GM18505 (cell line): ENCODE measurements at regions not wholly inside any gene's neighbourhood (a gene's known extent, or its start where the extent isn't known, plus 50 kb on each side); places are given as distances from the start of the nearest gene placed in this dataset.

ENCODE experiments used
- ATAC-seq: cut with Tn5 transposase; IDR thresholded peaks from one replicate; pipeline ENCODE4 v1.9.1; 2021; ENCODE audit not compliant: unreplicated experiment
- POLR2A ChIP-seq: IDR thresholded peaks from 4 replicates; pipeline ENCODE4 v1.6.1; 2011; ENCODE audit warnings: borderline replicate concordance; ENCODE audit not compliant: insufficient read depth, insufficient read length; ENCODE audit errors: extremely low read depth

DNA sequence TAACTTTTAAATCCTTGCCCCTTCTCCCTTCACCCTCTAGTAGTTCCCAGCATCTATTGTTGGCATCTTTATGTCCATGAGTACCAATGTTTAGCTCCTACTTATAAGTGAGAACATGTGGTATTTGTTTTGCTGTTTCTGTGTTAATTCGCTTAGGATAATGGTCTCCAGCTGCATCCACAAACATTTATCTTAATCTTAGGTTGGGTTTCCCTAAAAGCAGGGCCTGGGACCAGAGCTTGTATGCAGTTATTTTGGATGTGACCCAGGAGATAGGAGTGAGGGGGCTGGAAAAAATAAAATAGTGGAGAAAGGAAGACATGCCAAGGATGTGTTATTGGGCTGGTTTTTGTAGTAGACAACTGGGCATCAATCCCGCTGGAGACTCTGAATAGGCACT lies 571.8 kb downstream of the CCSER2 start:
- ATAC-seq, result no peak
- no peak for TF ChIP-seq POLR2A

DNA sequence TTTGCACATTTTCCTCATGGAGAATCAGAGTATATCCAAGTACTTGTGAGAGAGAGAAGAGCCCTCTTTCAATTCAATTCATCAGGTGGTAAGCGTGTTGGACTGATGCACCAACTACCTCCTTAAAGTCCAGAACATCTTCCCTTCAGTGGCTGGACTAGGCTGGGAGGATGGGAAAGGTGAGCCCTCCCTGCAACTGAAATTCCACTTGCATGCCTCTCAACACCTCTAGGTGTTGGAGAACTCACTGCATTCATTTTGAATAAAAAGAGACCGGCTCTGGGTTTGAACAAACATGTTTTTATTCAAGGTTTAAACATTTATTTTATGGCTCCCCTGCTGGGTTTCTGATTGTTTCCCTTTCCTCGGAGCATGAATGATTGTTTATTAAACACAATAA lies 573.5 kb downstream of the CCSER2 start:
- TF ChIP-seq POLR2A, result no peak
- ATAC-seq, result no peak

DNA sequence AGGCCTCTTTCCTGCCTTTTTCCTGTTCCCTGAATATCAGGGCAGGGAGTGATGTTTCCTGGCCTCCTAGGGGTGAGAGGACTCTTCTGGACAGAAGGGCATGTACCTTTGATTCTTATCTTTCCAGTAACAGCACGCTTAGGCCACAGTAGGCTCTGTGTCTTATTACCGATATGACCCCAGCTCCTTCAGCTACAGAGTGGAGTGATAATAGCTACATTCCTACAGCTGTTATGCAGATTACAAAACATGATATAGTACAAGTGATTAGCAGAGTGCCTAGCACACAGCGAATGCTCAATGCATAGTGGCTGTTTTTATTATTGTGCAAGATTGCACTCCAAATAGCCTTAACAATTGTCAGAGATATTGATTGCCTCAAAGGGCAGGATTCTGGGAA lies 574.2 kb downstream of the CCSER2 start:
- ATAC-seq, result no peak
- no peak for TF ChIP-seq POLR2A

DNA sequence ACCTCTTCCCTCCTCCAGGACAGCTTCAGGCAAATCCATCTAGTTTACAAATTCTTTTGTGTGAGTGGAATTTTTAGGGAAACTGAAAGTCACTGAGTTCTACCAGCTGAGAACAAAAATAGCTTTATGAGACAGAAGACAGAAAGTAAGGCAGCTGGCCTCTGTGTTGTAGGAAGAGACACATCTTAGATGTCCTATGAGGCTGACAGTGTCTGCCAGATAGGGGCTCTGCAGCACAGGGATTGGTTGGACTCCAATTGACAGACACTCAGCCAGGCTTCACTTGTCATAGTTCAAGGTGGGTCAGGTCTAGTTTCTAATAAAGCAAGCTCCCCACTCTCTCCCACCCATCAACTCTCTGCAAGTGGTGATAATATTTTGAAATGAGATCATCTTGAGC lies 574.9 kb downstream of the CCSER2 start:
- no peak for TF ChIP-seq POLR2A

DNA sequence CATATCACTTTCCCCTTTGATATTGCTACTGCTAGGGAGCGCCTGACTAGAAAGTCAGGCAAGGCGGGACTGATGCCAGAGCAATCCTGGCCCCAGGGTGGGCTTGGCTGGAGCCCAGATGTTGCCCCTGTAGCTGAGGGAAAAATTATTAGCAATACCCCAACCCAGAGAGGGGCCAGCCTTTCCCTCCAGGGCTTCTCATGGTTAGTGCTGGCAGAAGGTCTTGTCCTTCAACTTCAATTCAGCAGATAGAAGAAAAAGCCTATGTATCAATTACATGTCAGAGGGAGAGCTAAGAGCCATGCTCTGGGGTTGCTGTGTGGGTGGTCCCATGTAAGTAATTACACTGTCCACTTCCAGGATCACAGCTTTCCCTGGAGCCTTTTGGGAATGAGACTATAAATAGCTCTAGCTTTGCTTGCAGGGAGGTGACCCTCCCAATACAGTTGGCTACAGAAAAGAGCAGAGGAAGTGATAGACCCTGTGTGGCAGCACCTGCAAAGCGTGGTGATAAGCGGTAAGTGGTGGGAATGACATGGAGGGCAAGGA lies 579.1 kb downstream of the CCSER2 start:
- TF ChIP-seq POLR2A, result no peak
- no peak for ATAC-seq

More for the DNA sequence above, 574.9 kb downstream of the CCSER2 start:
- ATAC-seq, result no peak

DNA sequence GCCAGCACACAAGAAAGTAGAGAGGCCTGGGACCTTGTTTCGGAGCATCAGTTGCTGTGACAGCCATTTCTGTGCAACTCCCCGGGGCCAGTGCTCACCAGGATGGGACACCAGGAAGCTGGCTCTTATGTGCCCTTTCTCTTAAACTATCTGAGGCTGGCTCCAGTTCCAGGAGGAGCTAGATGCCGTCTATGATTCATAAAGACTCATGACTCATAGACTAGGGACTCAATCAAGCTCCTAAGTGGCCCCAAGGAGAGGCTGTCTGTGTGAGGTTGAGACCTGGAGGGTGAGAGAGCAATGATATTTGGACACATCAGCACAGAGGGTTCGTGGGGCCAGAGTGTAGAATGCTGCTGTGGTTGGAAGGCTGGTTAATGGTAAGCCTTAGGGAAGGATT lies 580.1 kb downstream of the CCSER2 start:
- no peak for TF ChIP-seq POLR2A
- ATAC-seq, result no peak

DNA sequence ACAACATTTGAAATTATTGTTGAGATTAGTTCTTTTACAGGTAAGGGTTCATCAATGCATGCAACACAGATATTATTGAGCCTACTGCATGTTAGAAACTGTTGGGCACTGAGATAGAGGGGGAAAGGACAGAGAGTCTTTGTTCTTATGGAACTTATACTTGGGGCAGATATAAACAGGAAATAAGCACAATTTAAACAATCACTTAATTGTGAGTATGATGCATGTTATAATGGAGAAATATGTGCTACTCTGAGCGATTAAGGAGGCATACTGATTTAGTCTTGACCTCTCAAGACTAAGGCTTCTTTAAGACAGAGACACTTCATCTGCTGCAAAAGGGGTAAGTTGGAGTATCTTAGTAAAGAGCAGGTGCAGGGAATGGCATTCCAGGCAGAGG lies 593.3 kb downstream of the CCSER2 start:
- ATAC-seq, result no peak
- TF ChIP-seq POLR2A, result no peak

DNA sequence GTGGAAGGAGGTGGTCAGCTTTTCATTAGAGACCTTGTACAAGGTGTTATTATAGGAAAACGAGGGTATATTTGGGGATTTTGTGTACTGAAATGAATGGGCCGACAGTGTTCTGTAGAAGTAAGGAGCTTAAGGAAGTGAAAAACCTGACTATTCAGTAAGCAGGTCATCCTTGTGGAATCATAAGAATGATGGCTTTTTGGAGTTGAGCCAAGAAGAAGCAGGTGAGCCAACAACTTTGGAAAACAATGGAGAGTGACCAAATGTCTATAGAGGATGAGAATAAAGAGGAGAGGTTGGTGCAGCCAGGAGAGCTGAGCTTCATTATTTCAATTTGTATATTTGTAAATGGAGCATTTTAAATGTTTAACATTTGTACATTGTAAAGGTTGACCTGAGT lies 595.7 kb downstream of the CCSER2 start:
- no peak for TF ChIP-seq POLR2A
- ATAC-seq, result no peak

DNA sequence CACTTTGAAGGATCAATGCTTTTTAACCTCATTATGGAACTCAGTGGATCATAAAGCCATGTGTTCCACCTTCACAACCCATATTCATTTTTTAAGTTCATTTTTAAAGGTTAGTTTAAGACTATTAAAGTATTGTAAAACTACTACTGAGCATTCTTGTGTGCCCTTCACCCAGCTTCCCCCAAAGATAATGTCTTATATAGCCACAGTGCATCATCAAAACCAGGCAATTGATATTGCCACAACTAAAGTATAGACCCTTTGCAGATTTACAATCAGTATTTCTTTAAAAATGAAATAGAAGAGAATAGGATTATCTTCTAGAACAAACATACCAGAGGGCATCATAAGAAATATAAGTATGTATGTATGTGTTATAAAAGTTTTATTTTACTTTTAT lies 597.1 kb downstream of the CCSER2 start:
- TF ChIP-seq POLR2A, result no peak
- no peak for ATAC-seq

DNA sequence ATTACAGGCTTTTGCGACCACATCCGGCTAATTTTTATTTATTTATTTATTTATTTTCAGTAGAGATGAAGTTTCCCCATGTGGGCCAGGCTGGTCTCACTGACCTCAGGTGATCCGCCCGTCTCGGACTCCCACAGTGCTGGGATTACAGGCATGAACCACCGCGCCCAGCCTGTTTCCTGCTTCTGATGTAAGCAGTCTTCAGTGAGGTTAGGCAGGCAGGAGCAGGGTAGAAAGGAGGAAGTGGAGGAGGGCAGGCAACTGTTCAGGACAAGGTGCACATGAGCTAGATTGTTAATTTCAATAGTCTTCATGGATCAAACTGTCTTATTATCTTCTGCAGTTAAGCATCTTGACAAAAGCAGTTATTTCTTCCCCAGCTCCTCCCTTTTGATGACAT lies 605.0 kb downstream of the CCSER2 start:
- TF ChIP-seq POLR2A, result no peak
- no peak for ATAC-seq

DNA sequence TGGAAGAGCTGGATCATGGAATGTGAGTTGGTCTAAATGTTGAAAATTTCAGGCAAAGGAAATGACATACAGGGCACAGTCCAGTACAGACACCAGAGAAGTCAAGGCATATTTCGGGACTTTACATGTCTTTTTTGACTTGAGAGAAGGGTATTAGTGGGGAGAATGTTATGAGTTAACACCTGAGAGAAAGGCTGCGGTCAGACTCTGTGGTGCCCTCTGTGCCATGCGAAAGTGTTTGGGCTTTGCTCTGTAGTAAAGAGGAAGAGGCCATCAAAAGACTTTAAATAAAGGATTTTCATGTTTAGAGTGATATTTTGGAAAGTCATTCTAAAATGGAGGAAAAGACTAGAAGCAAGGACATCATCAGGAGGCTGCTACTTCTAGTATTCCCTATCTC lies 607.4 kb downstream of the CCSER2 start:
- ATAC-seq, result no peak
- no peak for TF ChIP-seq POLR2A

DNA sequence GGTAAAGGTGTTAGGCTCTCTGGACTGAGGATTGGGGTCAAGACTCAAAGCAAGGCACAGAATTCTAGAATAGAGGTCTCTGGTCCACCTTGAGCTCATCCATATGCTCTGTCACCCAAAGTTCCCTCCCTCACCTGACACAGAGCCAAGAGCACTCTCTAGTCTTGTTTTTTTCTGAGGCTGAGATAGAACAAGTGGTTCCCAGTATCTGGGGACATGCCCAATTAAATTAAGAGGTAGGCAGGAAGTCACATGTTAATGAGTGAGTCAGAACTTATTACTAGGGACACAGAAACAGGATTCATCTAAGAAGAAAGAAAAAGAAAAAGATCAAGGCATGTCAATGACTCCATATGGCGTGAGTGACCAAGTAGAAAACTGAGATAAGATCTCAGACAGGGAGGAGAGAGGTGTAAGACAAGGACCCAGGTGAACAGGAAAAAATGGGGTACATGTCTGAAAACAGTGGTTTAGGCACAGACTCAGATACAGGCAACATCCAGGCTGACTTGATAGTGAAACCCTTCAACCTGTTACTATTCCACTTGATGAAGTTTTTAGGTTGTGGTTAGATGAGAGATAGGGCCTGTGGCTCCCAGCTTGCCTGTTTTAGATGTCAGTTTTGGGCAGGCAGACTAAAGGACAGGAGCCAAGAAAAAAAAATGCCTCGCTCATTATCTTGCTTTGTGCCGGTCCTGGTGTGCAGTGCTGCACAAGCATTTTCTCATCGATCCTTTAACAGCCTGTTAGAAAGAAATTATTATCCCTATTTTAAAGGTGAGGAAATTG lies 609.9 kb downstream of the CCSER2 start:
- no peak for ATAC-seq
- TF ChIP-seq POLR2A, result no peak

DNA sequence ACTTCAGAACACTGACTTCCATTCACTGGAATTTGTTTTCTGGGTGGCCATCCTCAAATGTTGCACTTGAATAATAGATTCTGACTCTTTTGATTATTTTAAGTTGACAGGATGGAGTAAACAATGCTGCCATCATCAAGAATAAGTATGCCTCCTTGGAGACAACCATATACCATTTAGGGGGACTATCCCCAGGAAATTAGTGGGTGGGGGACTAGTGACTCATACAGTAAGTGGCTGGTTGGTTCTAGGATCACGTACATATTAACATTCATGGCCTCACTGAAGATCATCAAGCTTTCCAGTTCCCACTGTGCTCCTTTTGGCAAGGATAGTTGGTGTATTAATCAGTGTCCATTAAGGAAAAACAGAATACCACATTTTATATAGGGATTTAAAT lies 615.2 kb downstream of the CCSER2 start:
- no peak for TF ChIP-seq POLR2A
- ATAC-seq, result no peak

DNA sequence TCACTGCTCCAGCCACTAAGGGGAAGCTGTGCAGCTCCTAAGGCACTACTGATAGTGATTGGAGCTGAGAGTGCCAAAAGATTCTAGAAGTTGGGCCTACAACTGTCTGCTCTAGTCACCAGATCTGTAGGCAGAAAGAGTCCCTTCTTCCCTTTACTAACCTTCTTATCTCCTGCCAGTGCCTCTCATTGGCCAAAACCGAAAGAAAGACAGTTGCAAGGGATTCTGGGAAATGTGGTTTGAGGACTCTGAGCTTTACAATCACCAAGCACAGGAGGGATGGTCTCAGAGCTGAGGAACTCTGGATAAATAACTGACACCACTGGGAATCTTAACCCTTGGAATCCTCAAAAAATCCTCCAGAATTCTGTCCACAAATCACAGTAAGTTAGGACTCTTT lies 615.8 kb downstream of the CCSER2 start:
- no peak for TF ChIP-seq POLR2A
- ATAC-seq, result no peak
